DMS53 (cell line): ENCODE measurements at regions not wholly inside any gene's neighbourhood (a gene's known extent, or its start where the extent isn't known, plus 50 kb on each side); places are given as distances from the start of the nearest gene placed in this dataset.
"Not testable (repeated sequence)": the region's sequence is repeated elsewhere in the genome, so short reads cannot be mapped to it uniquely, and the experiment has no call there.

ENCODE experiments used
- DNase-seq: peaks from one replicate; lab custom pipeline; 2025; lab: John Stamatoyannopoulos, UW

DNA sequence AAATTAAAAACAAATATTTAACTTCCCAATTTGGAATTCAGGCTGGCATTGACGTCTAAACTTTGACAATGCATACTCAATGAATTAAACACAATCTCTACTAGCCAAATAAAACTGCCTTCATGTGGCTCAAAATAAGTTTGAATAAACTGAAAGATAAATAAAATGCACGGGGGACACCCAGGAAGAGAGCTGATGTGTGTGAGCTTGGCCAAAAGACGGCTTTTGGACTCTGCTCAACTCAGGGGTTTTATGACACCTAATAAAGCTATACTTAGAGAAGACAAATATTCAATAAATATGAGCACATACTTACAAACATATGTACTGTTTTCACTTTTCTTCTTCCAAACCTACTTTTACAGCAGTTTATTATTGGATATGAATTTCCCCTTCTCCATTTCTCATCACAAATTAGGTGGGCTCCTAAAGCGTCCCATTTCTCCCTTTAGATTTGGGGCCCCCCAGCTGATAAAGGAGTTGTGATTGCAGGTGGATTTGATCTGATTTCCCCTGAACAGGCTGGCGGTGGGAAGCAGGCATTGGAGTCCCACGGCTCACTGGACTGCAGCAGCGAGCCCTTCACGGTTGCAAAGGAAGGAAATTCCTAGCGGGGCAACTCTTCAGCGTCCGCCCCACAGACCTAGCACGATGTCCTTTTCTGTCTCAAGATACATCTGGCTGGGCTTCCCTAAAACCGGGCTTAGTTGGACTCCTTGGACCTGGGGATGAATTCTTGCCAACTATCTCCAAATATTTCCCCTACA is 79.6 kb downstream of the INSIG1 start:
- no peak for DNase-seq

DNA sequence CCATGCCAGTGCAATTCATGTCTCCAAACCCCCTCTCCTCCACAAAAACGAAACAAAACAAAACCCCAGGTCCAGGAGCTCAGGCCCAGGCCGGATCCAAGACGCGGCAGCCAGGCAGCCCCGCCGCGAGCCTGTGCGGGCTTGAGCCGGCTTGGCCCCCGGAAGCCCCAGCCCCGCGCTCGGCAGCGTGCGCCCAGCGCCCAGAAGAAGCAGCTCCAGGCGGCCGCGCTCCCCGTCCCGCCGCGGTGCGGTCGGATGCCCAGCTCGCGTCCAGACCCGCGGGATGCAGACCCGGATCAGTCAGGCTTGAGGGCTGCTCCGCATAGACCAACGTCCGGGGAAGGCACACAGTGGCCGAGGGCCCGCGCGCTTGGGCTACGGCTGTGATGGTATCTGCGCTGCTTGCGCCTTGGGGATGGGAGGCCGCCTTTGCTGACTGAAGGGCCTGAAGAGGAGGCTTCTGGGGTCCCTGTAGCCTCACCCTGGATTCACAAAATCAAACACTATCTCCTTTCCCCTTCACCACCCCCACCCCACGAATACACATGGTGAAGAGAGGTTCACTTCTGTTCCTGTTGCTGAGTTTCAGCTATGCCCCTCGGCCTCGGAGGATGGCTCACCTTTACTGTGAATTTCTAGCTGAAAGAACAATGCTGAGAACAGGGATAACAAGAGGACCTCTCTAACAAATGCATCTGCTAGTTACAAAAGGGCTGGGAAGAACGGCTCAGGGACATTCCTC is 79.9 kb upstream of the EN2 start:
- DNase-seq = no peak

DNA sequence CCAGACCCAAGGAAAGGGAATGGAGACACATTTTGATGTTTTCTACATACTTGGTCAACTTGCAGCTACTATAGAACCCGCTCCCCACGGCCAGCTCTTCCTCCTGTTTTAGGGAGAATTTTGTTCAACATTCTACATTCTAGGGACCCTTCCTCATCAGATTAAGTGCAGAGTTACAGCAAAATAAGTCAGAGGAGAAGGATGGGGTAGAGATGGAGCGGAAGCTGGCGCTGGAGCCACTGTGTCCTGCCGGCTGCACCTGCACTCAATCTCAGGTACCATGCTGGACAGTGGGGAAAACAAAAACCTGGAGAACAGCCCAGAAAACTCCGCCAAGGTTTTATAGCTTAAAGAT is 79.4 kb upstream of the EN2 start:
- no peak for DNase-seq

DNA sequence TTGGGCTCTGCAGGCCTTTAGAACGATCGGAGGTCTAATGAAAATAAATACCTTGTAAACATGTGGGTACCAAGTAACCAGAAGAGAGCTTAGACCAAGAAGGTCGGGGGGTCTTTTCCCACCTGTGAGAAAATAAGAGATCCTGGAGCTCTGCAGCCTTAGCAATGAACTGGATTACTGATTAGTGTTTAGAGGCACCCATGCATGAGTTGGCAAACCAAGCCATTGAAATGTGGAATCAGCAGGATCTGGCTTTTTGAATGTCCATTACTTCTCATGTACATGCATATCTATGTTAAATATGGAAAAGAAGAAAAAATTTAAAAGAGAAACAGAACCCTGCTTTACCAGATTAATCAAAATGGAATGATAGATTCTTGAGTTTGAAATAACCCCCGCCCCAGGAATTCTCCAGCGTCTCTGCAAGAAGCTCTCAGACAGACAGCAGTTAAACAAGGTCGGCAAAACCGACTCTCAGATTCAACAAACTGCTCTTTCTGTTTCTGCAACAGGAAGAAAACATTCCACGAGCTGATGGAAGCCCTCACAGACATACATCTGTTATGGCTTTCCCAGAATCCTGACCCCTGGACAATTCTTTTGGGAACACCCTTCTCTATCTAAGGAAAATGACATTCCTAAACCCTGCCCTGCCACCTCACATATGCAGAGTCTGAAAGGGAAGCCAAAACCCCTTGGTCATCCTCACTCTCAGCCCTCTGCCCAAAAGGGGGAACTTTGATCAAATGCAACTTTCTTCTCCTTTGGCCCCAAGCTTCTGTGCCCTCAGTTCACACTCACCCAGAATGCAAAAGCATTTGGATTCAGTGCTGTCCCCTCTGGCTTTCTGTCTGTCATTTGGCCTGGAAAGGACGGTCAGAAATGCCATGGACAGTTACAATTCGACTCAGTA is 78.7 kb upstream of the EN2 start:
- DNase-seq = no peak

DNA sequence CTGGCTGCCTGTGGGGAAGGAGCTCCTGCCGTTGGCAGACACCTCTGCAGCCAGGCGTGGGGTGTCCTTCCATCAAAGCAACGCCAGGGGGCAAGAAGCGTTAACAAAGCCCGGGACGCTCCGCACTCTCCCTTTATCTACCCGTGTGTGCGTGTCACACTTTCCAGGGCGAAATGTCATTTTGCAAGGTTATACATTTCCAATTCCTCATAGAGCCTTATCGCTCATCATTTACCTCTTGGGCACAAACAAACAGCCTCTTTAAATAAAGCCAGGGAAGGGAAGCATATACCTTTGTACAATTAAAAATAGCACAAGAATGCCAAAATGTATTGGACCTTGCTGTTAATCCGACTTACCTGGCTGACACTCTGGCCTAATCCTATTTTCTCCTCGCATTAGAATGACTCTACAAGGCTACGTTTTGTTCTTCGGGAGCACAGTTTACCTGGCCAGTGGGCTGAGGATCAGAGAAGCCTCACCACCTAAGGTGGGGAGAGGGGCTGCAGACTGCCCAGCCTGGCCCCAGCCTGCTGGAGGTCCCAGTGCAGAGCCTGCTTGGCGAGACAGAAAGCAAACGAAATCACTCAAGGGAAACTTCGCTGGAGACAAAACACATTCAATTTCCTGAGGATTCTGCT is 77.6 kb upstream of the EN2 start:
- peak; percentile 88 for DNase-seq

DNA sequence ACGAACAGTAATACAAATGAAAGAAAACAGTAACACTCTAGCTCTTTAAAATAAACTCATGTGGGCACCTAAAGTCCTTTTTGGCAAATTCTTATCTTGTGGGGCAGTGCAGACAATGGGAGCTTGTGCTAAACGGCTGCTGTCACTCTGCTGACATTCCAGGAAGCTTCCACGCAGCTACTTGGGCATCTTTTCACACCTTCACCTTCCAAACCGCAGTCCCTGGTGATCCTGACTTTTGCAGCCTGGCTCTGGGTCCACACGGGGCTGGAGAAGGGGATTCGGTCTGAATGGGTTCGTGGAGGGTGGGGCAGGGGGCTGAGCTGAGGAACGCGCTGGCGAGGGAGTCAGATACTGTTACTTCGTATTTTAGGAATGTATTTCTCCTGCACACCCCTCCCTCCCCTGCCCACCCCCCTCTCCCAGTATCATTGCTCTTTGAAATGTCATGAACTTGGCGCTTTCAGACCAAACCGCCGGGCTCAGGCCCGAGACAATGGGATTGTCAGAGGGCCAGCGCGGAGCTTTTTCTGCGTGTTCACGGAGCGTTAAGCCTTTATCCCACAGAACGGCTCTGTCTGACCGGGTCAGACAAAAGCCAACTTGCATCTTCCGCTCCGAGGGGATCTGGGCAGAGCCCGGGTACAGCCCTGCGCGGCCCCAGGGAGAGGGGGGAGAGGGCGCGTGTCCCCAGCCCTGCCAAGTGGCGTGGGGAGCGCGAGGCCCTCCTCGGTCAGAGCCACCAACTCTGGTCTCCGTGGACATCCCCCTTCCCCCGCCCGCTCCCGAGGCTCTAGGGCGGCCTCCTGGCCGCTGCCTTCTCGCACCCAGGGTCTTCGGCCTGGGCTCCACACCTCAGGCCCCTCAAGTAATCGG is 76.7 kb upstream of the EN2 start:
- DNase-seq = no peak

DNA sequence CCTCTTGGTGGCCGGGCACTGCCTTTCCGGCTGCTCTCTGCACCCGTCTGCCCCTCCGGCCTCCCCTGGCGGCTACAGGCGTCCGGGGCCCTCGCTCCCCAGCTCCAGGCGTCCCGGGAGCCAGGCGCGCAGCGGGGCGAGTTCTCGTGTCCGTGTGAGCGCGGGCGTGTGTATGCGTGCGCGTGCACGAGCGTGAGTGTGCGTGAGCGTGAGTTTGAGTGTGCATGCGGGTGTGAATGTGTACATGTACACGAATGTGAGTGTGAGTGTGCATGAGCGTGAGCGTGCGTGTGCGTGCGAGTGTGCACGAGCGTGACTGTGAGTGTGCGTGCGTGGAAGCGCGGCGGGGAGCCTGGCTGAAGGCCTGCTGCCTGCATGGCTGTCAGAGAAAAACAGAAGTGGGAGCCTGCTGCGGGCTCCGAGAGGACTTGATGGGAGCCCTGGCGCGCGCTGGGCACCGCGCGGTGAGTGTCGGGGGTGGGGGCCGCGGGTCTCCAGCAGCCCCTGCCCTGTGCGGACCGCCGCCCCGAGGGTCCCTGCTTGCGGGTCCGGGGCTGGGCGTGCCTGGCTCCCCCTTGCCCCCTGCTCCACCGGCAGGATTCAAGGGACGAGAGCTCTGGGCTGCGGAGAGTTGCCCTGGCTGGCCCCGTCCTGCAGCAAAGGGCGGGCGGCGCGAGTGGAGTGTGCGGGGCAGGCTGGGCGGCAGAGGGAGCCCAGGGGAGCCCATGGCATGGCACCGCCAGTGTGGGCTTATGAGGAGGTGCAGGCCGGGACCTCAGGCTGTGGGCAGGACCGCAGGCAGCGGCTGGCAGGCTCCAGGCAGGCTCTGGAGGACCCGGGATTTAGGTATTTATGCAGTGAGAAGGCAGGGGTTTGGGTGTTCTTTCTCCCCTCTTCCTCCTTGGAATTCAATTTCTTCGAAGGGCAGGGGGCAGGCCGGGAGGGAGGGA is 75.8 kb upstream of the EN2 start:
- DNase-seq = no peak

DNA sequence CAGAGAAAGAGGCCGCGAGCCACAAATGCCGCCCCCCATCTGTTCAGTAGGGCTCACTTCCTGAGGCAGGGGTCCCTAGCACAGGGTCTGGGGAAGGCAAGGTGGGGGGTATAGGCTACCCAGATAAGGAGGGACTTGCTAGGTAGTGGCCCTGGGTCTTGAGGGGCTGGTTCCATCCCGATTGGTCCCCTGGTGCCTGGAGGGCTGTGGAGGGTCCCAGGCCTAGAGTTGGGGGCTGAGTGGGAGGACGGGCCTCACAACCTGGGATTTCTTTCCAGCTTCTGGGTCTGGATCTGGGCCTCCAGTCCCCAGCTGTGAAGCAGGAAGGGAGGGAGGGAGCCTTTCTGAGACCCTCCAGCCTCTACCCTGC is 75.1 kb upstream of the EN2 start:
- no peak for DNase-seq

DNA sequence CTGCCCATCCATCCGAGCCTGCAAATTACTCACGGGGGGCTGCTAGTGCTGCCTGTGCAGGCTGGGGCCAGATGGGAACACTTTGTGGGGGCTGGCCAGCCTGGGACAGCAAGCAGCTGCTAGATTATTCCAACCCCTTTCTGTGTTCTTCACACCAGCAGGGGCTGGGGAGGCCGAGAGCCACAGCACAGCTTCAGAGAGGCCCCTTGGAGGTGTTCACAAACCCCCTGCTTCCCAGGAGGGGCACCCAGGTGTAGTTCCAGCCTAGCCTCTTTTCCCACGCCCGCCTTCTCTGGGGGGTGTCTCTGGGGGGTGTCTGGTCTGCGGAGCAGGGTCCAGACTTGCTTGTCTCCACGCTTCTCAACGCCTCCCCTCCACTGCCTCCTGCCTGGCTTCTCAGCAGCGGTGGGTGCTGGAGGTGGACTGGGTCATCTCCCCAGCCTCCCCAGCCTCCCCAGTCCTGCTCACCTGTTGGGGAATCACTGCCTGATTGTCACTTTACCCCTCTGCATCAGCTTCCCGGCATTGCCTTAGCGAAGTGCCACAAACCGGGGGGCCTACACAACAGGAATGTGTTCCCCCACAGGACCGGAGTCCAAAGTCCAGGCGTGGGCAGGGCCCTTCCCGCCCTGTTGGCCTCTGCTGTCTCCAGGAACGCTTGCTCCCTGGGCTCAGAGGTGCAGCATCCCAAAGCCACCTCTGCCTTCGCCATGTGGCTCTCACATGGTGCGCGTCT is 74.0 kb upstream of the EN2 start:
- DNase-seq = no peak

DNA sequence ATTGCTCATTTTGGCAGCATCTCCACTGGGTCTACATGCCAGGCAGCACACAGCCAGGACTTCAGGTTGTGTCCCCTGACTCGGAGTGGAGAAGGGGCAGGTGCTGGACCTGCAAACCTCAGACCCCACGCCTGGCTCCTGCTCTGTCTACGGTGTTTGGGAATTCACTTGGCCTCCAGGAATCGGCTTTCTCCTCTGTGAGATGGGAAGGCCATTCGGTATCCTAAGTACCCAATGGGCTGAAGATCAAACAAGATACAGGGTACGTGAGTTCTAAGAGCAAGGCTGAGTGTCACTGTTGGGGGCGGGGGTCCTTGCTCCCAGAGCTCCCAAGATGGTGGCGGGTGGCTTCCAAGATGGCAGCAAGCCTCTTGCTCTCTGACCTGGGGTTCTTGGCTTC is 73.2 kb upstream of the EN2 start:
- DNase-seq = no peak

DNA sequence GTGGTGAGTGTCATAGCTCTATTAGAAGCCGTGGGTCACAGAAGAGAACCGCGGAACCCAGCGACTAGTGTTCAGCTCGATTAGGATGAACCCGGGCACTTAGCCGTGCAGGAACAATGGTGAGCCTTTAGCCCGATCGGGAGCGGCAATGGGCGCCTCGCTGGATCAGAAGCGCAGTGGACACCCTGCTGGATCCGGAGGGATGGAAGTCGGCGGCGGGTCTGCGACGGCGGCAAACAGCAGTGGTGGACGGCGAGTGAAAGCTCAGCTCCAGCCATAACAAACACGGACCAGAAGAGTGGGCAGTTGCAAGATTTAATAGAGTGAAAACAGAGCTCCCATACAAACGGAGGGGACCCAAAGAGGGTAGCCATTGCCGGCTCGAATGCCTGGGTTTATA is 72.7 kb upstream of the EN2 start:
- not testable (repeated sequence) for DNase-seq

DNA sequence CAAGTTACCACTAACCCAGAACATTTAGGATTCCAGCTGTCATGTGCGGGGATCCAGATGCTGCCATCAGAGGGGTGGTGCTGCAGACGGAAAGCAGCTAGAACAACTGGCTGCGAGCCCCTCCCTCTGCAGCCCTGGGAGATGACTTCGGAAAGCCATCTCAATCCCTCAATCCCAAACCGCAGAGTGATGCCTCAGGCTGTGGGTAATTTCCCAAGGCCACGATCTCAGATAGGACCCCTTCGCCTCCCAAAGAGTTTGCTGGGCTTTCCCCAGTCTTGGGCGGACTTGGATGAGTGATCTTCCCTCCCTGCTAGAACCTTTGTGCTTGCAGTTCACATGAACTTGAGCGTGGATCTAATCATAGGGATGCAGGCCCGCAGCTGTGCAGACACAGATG is 71.3 kb upstream of the EN2 start:
- DNase-seq = no peak

DNA sequence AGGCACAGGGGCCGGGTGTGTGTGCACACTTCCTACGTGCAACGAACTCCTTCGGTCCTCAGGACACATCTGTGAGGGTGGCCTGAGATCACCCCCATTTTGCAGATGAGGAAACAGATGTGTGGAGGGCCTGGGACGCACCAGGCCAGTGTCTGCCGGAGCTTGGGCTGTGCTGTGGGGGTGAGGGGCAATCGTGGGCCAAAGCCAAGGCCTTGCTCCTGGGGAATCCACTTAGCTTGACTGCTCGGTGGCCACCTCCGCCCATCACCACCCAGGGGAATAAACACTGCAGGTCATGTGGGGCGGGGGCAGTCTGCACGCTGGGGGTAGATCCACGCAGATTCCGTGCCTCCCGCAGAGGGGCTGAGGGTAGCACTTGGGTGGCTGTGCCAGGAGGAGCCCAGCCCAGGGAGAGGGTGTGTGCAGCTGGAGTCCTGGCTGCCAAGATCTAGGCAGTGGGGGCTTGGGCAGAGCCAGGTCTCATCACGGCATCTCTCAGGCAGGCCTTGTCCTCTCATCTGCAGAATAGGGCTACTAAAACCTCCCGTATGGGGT is 70.8 kb upstream of the EN2 start:
- no peak for DNase-seq

DNA sequence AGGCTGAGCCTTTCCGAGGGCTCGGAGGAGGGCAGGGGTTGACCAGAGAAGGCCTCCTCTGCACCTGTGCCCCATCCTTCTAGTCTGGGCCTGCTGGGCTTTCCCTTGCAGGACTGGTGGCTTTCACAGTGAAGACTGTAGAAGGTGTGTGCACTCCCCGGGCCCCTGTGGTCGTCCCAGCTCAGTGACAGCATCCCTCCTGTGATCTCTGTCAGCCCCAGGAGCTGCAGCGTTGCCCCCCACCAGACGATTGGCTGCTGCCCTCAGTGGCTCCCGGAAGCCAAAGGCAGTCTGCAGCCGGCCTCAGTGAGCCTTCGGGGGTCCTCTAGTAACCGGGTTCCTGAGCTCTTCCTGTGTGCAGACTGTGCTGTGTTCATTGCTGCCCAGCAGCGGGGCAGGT is 69.4 kb upstream of the EN2 start:
- DNase-seq = no peak

DNA sequence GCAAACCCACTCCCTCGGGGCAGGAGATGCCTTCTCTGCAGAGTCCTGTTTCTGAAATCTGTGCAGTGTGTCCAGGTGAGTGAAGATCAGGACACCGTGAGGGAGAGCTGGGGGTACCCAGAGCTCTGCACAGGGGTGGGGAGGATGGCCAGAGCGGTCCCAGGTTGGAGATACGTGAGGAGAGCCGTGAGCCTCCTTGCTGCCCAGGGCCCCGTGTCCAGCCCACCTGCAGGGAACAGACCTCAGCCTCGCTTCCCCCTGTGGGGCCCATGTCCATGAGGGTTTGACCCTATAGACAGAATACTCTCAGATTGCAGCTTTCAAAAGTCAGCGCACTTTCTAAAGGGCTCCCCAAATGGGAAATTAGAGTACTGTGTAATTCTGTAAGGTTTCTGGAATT is 66.5 kb upstream of the EN2 start:
- no peak for DNase-seq

DNA sequence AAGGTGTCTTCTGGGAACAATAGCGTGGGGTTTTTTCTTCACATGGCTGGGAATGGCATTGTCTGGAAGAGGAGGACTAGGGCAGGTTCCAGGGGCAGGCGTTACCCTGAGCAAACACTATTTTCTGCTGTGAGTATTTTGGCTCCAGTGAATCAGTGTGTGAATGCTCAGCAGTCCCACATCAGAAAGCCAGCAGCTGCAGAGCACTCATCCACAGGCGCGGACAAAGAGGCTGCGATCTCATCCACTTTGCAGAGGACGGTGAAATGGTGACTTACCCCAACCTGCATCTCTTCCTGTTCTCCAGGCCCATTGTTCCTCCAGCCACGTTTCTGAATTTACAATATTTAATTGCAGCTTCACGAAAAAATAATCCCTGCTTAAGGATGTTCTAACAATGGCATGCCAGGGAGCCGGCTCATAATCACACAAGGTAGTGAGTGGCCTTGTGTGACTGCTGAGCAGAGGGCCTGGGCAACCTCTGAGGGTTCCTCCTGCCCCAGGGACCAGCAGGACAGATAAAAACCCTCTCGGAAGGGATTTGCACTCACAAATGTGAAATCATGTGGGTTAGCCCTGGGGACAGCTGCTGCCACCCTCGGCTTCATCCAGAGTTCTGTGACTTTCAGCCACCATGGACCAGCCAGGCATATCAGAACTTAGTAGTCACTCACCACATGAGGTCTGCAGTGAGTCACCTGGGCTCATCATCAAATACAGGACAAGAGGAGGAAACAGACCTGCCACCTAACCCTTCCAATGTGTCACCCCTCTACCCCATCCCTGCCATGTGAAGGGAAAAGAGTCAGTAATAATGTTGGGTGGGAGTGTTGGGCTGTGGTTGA is 65.0 kb upstream of the EN2 start:
- DNase-seq = peak; percentile 18

DNA sequence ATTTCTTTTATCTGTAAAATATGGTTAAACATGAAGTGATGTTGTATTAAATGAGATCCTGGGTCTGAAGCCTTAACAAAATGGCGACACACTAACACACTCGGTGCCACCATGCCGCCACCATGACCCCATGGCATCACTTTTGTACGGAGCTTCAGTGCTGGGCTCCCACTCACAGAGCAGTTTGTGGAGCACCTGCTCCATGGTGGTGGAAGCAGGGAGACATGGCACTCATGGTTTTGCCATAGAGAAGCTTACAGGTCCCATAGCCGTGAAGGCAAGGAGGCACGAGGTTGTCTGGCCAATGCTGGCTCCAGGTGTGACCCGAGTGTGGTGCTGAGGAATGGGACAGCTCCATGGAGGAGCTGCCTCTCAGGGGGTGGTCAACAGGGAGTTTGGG is 63.5 kb upstream of the EN2 start:
- no peak for DNase-seq

DNA sequence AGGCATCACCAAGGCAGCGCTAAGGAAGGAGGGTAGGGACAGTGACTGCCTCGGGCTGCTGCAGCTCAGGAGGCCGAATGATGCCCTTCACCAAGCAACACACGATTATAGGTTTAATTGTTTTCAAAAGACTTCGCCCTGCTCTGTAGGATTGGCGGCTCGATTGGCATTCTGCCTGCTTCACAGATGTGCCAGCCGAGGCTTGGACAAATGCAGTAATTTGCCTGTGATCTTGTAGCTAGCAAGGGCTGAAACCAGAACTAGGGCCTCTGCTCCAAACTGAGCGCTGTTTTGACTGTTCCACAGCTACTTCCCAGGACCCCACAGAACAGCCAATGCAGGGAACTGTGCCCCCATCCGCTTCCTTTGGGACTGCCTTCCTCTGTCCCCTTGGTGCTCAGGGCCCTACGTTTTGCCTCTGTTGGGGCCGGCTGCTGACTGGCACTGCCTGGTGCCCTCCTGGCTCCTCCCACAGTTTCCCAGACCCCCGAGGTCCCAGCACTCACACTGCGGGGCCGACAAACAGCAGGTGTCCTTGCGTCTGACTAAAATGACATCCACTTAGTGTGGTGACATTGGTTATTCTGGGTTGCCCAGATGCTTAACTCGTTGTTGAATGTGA is 62.6 kb upstream of the EN2 start:
- no peak for DNase-seq
